ENCODE measurements at regions not wholly inside any gene's neighbourhood (a gene's known extent, or its start where the extent isn't known, plus 50 kb on each side); places are given as distances from the start of the nearest gene placed in this dataset.

GRCh38 chr9:82598241-82599039, 464.5 kb downstream of the RASEF start:
- DNase-seq: no peak

- DNase-seq: no peak
Measured at GRCh38 chr9:82599336-82599949, 463.5 kb downstream of the RASEF start.

- DNase-seq: peak; percentile 11
Measured at GRCh38 chr9:82600536-82601292, 462.2 kb downstream of the RASEF start.

- peak; percentile 25 for DNase-seq
Measured at GRCh38 chr9:82601293-82601771, 461.6 kb downstream of the RASEF start.

DNA sequence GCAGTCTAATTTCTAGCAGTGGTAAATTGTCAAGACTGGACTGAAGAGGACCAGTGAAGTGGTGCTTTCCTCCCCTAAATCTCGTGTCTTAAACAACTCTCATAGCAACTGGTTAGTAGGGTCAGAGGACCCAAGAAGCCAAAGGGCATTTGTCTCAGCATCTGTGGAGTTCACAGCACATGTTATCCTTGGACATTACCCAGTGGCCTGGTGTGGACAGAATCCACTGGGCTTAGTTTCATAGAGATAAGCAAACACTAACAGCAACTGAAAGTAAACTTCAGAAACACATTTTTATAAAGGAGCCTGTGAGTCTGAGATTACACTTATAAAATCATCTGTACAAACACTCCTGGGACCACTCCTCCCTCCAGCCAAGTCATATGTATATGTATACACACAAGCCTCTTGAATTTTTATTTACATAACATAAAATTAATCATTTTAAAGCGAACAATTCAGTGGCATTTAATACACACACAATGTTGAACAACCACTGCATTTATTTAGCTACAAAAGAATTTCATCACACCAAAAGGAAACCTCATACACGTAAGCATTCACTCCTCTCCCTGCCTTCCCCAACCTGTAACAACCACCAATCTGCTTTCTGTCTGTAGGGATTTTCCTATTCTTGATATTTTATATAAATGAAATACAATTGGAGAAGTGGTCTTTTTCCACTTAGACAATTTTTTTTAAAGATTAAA, 457.8 kb downstream of the RASEF start:
- DNase-seq: no peak

DNA sequence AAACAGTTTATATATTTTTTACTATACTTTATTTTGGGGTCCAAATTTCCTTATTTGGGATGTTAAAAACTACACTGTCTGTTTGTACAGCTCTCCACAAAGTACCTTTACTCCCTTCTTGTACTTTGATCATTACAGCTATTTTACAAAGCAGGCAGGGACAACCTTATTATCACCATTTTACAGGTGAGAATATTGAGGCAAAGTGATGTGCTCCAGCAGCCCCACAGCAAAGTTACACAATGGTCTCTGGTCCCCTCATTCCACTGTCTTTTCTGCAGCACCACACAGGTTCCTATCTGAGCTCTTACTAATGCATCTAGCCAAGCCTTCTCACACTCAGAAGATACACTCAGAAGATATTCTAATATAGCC, 457.3 kb downstream of the RASEF start:
- DNase-seq: no peak

DNA sequence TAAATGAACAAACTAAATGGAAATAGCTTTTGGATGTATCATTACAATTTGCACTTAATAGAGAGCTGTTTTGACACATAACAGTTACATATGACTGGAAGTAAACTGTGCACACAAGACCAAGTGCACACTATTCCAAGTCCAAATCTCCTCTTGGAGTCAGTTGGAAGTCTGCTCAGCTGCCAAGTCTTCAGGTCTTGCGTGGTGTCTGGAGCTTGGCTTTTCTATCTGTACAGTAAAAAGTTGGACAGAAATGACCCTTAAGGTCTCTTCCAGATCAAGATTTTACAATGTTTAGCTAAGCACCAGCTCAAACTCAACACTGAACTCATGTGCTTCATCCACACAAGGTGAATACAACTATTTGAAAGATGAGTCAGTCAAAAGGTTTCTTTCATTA, 456.9 kb downstream of the RASEF start:
- no peak for DNase-seq

DNA sequence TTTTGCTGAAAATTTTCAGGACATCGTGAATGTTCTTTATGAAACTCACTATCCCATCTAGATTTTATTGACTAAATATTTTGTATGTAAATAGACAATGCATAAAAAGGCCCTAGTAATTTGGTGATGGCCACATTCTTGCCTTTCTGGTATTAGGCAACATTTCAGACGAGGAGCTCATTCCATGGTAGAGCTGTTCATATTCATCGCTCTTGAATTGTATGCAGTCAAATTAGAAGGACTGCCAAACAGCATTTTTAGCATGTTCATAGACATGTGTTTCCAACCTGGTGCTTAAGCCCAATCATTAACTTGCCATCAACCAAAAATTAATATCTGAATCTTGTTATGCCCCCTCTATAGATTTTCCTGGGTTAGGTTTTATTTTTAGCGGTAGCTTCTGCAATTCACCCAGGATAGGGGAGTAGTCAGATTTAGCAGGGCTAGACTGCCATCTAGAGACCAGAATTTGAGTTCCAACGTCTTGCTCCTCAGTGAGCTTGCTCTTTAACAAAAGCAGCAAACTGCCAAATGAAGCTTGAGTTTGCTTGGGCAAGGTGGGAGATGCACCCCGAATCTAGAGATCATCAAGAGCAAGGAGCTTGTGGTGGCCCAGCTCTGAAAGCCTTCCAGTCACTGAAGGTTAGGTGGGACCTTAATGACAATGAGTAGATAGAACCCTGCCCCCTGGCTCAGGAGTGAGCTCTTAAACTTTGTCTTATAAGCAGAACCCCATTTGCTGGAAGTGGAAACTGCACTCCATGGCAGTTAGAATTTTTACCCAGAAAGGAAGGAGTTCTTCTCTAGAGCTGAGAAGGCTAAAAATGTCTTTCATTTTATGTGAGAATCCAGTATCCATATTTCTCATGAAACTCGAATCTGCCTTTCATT, 456.2 kb downstream of the RASEF start:
- peak; percentile 67 for DNase-seq

GRCh38 chr9:82608487-82608886, 454.5 kb downstream of the RASEF start:
- no peak for DNase-seq

DNA sequence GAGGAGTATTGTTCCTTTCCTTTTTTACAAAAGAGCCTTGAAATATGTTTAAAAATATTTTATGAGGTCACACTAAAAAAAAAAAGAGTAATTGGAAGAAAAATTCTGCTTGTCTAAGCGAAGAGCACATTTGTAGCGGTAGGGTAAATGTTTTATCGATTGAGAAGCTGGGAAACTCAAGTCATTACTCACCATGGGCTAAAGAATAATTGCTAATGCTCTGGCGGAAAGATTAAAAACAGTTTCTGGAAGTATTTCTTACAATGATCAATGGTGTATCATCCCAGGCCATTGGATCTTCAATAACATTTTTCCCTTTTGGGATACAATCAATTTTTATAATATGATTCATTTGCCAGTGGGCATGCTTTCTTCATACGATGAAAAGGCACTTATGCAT, 450.0 kb downstream of the RASEF start:
- no peak for DNase-seq

- no peak for DNase-seq
Measured at GRCh38 chr9:82613498-82613897, 449.4 kb downstream of the RASEF start.

- DNase-seq: no peak
Measured at GRCh38 chr9:82616545-82616944, 446.4 kb downstream of the RASEF start.

- DNase-seq: no peak
Measured at GRCh38 chr9:82621447-82621846, 441.5 kb downstream of the RASEF start.

DNA sequence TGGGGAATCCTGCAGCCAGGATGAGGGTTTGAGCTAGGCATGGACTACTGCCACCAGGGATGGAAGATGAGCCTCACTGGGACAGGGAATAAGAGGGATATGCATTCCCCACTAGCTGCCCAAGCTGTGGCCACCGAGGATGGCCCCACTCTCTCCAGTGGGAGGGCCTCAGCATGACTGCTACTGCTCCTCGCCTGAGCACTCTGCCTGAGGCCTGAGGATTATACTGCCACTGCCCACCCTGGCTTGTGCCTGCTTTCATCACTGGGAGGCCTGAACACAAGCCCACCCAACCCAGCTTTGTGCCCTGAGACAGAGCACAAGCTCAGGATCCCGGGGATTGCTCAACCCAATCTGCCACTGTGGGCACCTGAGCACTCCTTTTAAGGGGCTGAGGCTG, 425.6 kb downstream of the RASEF start:
- DNase-seq: no peak

- peak; percentile 6 for DNase-seq
Measured at GRCh38 chr9:82645600-82645999, 417.3 kb downstream of the RASEF start.

DNA sequence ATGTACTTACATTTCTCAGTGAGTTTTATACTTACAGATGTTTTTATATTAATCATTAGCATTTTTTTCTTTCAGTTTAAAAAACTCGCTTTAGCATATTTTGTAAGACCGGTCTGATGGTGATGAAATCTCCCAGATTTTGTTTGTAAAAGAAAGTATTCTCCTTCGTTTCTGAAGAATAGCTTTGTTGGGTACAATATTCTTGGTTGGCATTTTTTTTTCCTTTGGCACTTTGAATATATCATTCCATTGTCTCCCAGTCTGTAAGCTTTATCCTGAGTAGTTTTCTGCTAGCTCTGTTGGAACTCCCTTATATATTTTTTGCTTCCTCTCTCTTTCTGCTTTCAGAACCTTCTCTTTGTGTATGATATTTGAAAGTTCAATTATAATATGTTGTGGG, 412.6 kb downstream of the RASEF start:
- no peak for DNase-seq

- no peak for DNase-seq
Measured at GRCh38 chr9:82651474-82651873, 411.5 kb downstream of the RASEF start.

DNA sequence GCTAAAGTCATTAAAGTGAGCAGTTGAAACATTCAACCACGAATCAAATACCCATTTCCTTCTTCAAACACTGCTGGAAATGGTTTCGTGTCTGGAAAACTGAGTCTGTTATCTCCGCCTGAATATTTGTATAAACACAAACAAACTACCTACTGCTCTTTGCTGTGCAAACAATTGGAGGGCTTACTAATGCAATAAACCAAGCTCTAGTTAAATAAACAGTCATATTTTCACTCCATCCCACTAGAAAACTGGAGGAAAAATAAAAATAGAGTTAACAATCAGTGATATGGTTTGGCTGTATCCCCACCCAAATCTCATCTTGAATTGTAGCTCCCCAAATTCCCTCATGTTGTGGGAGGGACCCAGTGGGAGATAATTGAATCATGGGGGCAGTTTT, 397.6 kb downstream of the RASEF start:
- DNase-seq: no peak

DNA sequence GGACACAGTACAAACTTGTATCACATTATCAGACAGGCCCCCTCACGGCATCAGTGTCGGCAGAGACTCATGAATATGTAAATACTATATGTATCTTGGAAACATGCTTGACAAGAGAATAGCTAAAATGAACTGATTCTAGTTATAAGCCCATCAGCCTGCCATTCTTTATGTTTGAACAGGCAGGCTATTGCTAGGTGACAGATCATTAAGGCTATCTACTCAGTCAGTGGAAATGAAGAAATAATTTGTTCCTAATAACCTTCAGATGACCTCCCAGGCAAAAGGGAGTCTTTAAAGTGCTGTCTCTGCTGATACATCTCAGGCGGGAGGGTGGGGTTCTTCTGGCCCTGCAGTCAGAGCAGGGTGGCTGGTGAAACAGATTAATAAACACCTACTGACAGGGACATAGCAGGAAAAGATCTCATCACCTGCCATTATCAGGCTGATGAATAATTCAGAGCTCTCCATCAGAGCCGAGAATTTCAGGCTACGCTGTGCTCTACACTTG, 394.2 kb downstream of the RASEF start:
- peak; percentile 70 for DNase-seq

GRCh38 chr9:82670000-82670399, 392.9 kb downstream of the RASEF start:
- no peak for DNase-seq

DNA sequence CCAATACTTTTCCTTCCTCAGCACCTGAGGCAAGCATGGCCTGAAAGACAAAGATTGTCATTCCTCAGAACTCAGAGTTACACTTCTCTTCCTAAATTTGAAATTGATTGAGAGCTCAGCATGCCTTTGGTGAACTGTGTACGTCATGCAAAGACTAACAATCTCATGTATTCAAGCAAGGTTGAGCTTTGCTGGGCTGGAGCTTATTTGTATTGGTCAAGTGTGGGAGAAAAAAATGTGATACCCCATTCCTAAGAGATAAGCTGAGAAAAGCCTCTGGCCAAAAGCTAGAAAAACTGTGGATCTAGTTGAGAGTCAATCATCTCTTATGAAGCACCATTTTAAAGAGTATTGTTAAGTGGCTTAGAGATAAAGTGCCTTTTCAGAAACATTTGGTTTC, 392.2 kb downstream of the RASEF start:
- DNase-seq: no peak

DNA sequence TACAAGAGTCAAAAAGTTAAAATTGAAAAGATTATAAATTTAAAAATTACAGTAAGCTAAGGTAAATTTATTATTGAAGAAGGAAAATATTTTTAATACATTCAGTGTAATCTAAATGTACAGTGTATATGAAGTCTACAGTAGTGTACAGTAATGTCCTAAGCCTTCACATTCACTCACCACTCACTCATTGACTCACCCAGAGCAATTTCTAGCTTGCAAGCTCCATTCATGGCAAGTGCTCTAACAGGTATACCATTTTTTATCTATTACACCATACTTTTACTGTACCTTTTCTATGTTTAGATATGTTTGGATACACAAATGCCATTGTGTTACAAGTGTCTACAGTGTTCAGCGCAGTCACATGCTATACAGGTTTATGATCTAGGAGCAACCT, 389.7 kb downstream of the RASEF start:
- DNase-seq: no peak
